Thymus (tissue), 11 donors: ENCODE measurements at regions not wholly inside any gene's neighbourhood (a gene's known extent, or its start where the extent isn't known, plus 50 kb on each side); places are given as distances from the start of the nearest gene placed in this dataset.
A peak's percentile ranks its signal among the peaks of the same experiment; 100 is the strongest.
"Not testable (repeated sequence)": the region's sequence is repeated elsewhere in the genome, so short reads cannot be mapped to it uniquely, and the experiment has no call there.

Source experiments
- DNase-seq, 9 donors: peaks; one replicate each; pipeline ENCODE4 v3.0.0-alpha.2; 2013; ENCODE audit warnings: low spot score in 9 of 9, low read depth in 6 of 9, missing footprints in 1 of 9
- H3K27ac ChIP-seq, 2 donors: one replicate each; pipeline ENCODE4 v1.5.1; 2013; ENCODE audit warnings: control low read depth in 1 of 2, low read depth in 1 of 2, low read length in 1 of 2, mild to moderate bottlenecking in 1 of 2, moderate library complexity in 1 of 2
- H3K27me3 ChIP-seq, 2 donors: one replicate each; pipeline ENCODE4 v1.5.1; 2013; ENCODE audit warnings: low read length in 1 of 2; ENCODE audit not compliant: control insufficient read depth in 2 of 2, insufficient read depth in 1 of 2
- H3K36me3 ChIP-seq, 2 donors: one replicate each; pipeline ENCODE4 v1.5.1; 2013; ENCODE audit warnings: low read length in 1 of 2, mild to moderate bottlenecking in 1 of 2, moderate library complexity in 1 of 2; ENCODE audit not compliant: control insufficient read depth in 2 of 2, insufficient read depth in 2 of 2
- H3K4me1 ChIP-seq, 2 donors: one replicate each; pipeline ENCODE4 v1.5.1; 2013; ENCODE audit warnings: low read length in 2 of 2; ENCODE audit not compliant: control insufficient read depth in 2 of 2, insufficient read depth in 2 of 2
- H3K4me3 ChIP-seq, 2 donors: one replicate each; pipeline ENCODE4 v1.5.1; 2013; ENCODE audit warnings: low read length in 2 of 2, control low read depth in 1 of 2, mild to moderate bottlenecking in 1 of 2
- H3K9me3 ChIP-seq, 2 donors: one replicate each; pipeline ENCODE4 v1.5.1; 2013; ENCODE audit warnings: low read length in 1 of 2, mild to moderate bottlenecking in 1 of 2; ENCODE audit not compliant: control insufficient read depth in 2 of 2, insufficient read depth in 1 of 2
- WGBS: extraction: QIAGEN DNeasy Blood & Tissue Kit; methylation state at CpG from one replicate; pipeline ENCODE4 v1.1.7; 2013; 5-methylcytosine and 5-hydroxymethylcytosine counted together
- donor health status: healthy.

GRCh38 chr14:71629765-71630492 is 302.3 kb upstream of the RGS6 start:
- Histone ChIP-seq H3K27ac (no peak overlapping the region), H3K4me3 (no peak overlapping the region), H3K4me1 (no peaks in the 10 kb centered on the region), H3K9me3 (no peaks in the 10 kb centered on the region), H3K27me3 (no peaks in the 10 kb centered on the region), H3K36me3 (no peaks in the 10 kb centered on the region)
- 98% methylated on average over 7 of the region's 7 CpGs for WGBS
- DNase-seq, result no peak

- not testable (repeated sequence) for H3K27me3 ChIP-seq, H3K27ac ChIP-seq, H3K4me3 ChIP-seq, H3K9me3 ChIP-seq, DNase-seq, H3K4me1 ChIP-seq, H3K36me3 ChIP-seq
- 96% methylated on average over 1 of the region's 1 CpG for WGBS
Observed at GRCh38 chr14:71631030-71631429, 301.2 kb upstream of the RGS6 start.

GRCh38 chr14:71632440-71632946 is 299.7 kb upstream of the RGS6 start:
- DNase-seq, result no peak
- Histone ChIP-seq H3K4me1 (no peaks in the 10 kb centered on the region), H3K27ac (no peak overlapping the region), H3K9me3 (no peaks in the 10 kb centered on the region), H3K4me3 (no peak overlapping the region), H3K36me3 (no peaks in the 10 kb centered on the region), H3K27me3 (no peaks in the 10 kb centered on the region)
- WGBS, result 96% methylated on average over 4 of the region's 4 CpGs

- H3K4me3 ChIP-seq, result no peak overlapping the region
- H3K4me1 ChIP-seq, result no peaks in the 10 kb centered on the region
- DNase-seq, result no peak
- no peak overlapping the region for H3K27ac ChIP-seq
- H3K36me3 ChIP-seq, result no peaks in the 10 kb centered on the region
- no peaks in the 10 kb centered on the region for H3K9me3 ChIP-seq
- H3K27me3 ChIP-seq, result no peaks in the 10 kb centered on the region
Observed at GRCh38 chr14:71636076-71636475, 296.2 kb upstream of the RGS6 start.

GRCh38 chr14:71636820-71637471 is 295.3 kb upstream of the RGS6 start:
- H3K36me3 ChIP-seq, result no peaks in the 10 kb centered on the region
- no peaks in the 10 kb centered on the region for H3K27me3 ChIP-seq
- no peak overlapping the region for H3K4me3 ChIP-seq
- no peaks in the 10 kb centered on the region for H3K4me1 ChIP-seq
- WGBS, result 98% methylated on average over 14 of the region's 14 CpGs
- H3K27ac ChIP-seq, result no peak overlapping the region
- H3K9me3 ChIP-seq, result no peaks in the 10 kb centered on the region
- no peak for DNase-seq

GRCh38 chr14:71638523-71639196 is 293.6 kb upstream of the RGS6 start:
- Histone ChIP-seq H3K27me3 (no peaks in the 10 kb centered on the region), H3K4me3 (no peak overlapping the region), H3K4me1 (no peaks in the 10 kb centered on the region), H3K27ac (no peak overlapping the region), H3K36me3 (no peaks in the 10 kb centered on the region), H3K9me3 (no peaks in the 10 kb centered on the region)
- WGBS, result 96% methylated on average over 3 of the region's 3 CpGs
- no peak for DNase-seq

- Histone ChIP-seq H3K9me3 (no peaks in the 10 kb centered on the region), H3K27me3 (no peaks in the 10 kb centered on the region), H3K36me3 (no peaks in the 10 kb centered on the region), H3K4me1 (no peaks in the 10 kb centered on the region), H3K4me3 (no peak overlapping the region), H3K27ac (no peak overlapping the region)
- WGBS, result 100% methylated on average over 1 of the region's 1 CpG
- no peak for DNase-seq
Observed at GRCh38 chr14:71642715-71643114, 289.5 kb upstream of the RGS6 start.

GRCh38 chr14:71645656-71646055 is 286.6 kb upstream of the RGS6 start:
- 98% methylated on average over 4 of the region's 4 CpGs for whole genome bisulfite sequencing
- Histone ChIP-seq H3K4me3 (no peak overlapping the region), H3K9me3 (no peaks in the 10 kb centered on the region), H3K27me3 (no peaks in the 10 kb centered on the region), H3K4me1 (peaks cover 4 to 7% of the 10 kb centered on the region in 2 donors), H3K27ac (no peak overlapping the region), H3K36me3 (peaks cover 0 to 4% of the 10 kb centered on the region in 2 donors)
- DNase-seq, result no peak

- 95% methylated on average over 1 of the region's 1 CpG for WGBS
- no peak overlapping the region for H3K4me3 ChIP-seq
- DNase-seq, result no peak
- H3K9me3 ChIP-seq, result no peaks in the 10 kb centered on the region
- H3K4me1 ChIP-seq, result peaks cover 7 to 9% of the 10 kb centered on the region in 2 donors
- H3K27me3 ChIP-seq, result no peaks in the 10 kb centered on the region
- peak overlapping the region in 1 of 2 donors; percentile 27 for H3K27ac ChIP-seq
- H3K36me3 ChIP-seq, result peaks cover 0 to 4% of the 10 kb centered on the region in 2 donors
Observed at GRCh38 chr14:71646518-71646917, 285.7 kb upstream of the RGS6 start.
